GM23338 (cell line): ENCODE measurements at regions not wholly inside any gene's neighbourhood (a gene's known extent, or its start where the extent isn't known, plus 50 kb on each side); places are given as distances from the start of the nearest gene placed in this dataset.
A peak's percentile ranks its signal among the peaks of the same experiment; 100 is the strongest.

Source experiments
- ATAC-seq: fragments of 200-7000 bp; cut with Tn5 transposase; 3 replicates; pipeline ENCODE4 v1.9.1; 2020
- DNase-seq: peaks from one replicate; pipeline ENCODE4 v3.0.0-alpha.2; 2015; ENCODE audit warnings: low spot score
- H2AFZ ChIP-seq: fragments of 200-600 bp; sonication (generic); 2 replicates; pipeline ENCODE4 v1.8.0; 2016; ENCODE audit warnings: antibody characterized with exemption, mild to moderate bottlenecking, moderate library complexity
- H3F3A ChIP-seq: fragments of 200-600 bp; sonication (generic); replicated peaks from 2 replicates; pipeline ENCODE4 v1.8.0; 2017; ENCODE audit warnings: antibody characterized with exemption, mixed run types, low read depth
- H3K27ac ChIP-seq: fragments of 200-600 bp; sonication (generic); 2 replicates; pipeline ENCODE4 v1.6.1; 2016; ENCODE audit warnings: low read depth
- H3K27me3 ChIP-seq: fragments of 200-600 bp; sonication (generic); 2 replicates; pipeline ENCODE4 v1.8.0; 2016; ENCODE audit warnings: mild to moderate bottlenecking, mixed run types, moderate library complexity; ENCODE audit not compliant: insufficient read depth
- H3K36me3 ChIP-seq: fragments of 200-600 bp; sonication (generic); 2 replicates; pipeline ENCODE4 v1.8.0; 2016; ENCODE audit warnings: mild to moderate bottlenecking; ENCODE audit not compliant: insufficient read depth
- H3K4me1 ChIP-seq: fragments of 200-600 bp; sonication (generic); 2 replicates; pipeline ENCODE4 v1.8.0; 2016; ENCODE audit warnings: mild to moderate bottlenecking, moderate library complexity; ENCODE audit not compliant: insufficient read depth
- H3K4me2 ChIP-seq: fragments of 200-600 bp; sonication (generic); 2 replicates; pipeline ENCODE4 v1.7.1; 2017; ENCODE audit warnings: mixed run types
- H3K4me3 ChIP-seq: fragments of 200-600 bp; sonication (generic); 2 replicates; pipeline ENCODE4 v1.6.1; 2016; ENCODE audit warnings: mixed run types
- H3K79me2 ChIP-seq: fragments of 200-600 bp; sonication (generic); replicated peaks from 2 replicates; pipeline ENCODE4 v1.8.0; 2017; ENCODE audit warnings: mild to moderate bottlenecking; ENCODE audit not compliant: insufficient read depth
- H3K9me2 ChIP-seq: fragments of 200-600 bp; sonication (generic); 2 replicates; pipeline ENCODE4 v1.8.0; 2017; ENCODE audit not compliant: insufficient read depth
- H4K20me1 ChIP-seq: fragments of 200-600 bp; sonication (generic); replicated peaks from 2 replicates; pipeline ENCODE4 v1.8.0; 2017; ENCODE audit warnings: mild to moderate bottlenecking; ENCODE audit not compliant: insufficient read depth
- H3K27ac Mint-ChIP-seq: 2 replicates; pipeline ENCODE4 v1.8.0; 2020; ENCODE audit warnings: inconsistent platforms, mild to moderate bottlenecking, moderate library complexity, mixed read lengths
- H3K27me3 Mint-ChIP-seq: 3 replicates; pipeline ENCODE4 v1.8.0; 2022; ENCODE audit warnings: low read depth, mild to moderate bottlenecking, moderate library complexity, mixed read lengths, inconsistent platforms; ENCODE audit not compliant: insufficient read depth, poor library complexity
- H3K36me3 Mint-ChIP-seq: 3 replicates; pipeline ENCODE4 v1.8.0; 2021; ENCODE audit warnings: low read depth, mild to moderate bottlenecking, inconsistent platforms, moderate library complexity, mixed read lengths
- H3K4me1 Mint-ChIP-seq: 3 replicates; pipeline ENCODE4 v1.8.0; 2020; ENCODE audit warnings: mild to moderate bottlenecking, inconsistent platforms, mixed read lengths
- H3K4me3 Mint-ChIP-seq: 3 replicates; pipeline ENCODE4 v1.8.0; 2021; ENCODE audit warnings: moderate library complexity, mild to moderate bottlenecking, inconsistent platforms, mixed read lengths
- H3K9me3 Mint-ChIP-seq: 3 replicates; pipeline ENCODE4 v1.8.0; 2020; ENCODE audit warnings: moderate library complexity, mild to moderate bottlenecking, inconsistent platforms, mixed read lengths
- CREB1 ChIP-seq: fragments of 250-450 bp; sonication (Bioruptor Pico); IDR thresholded peaks from 2 replicates; pipeline ENCODE4 v1.5.0; 2020; ENCODE audit warnings: low read depth, mild to moderate bottlenecking, moderate library complexity
- CTCF ChIP-seq, 2 experiments: fragments of 200-600 bp in 1 of 2; sonication (generic) in 1 of 2; conservative IDR thresholded peaks; 2 replicates each; pipeline versions ENCODE4 v1.5.1 to v1.6.1; 2016 to 2017; ENCODE audit warnings: antibody characterized with exemption in 2 of 2, low read depth in 2 of 2, mild to moderate bottlenecking in 2 of 2, moderate library complexity in 1 of 2
- ETS1 ChIP-seq: IDR thresholded peaks from 2 replicates; pipeline ENCODE4 v1.6.1; 2016; ENCODE audit warnings: antibody characterized with exemption
- EZH2 ChIP-seq: fragments of 200-600 bp; sonication (generic); IDR thresholded peaks from one replicate; pipeline ENCODE4 v1.8.0; 2017; ENCODE audit warnings: antibody characterized with exemption, mild to moderate bottlenecking, low read depth; ENCODE audit not compliant: unreplicated experiment
- EZH2phosphoT487 ChIP-seq: fragments of 200-600 bp; sonication (generic); IDR thresholded peaks from one replicate; pipeline ENCODE4 v1.8.1; 2018; ENCODE audit warnings: antibody characterized with exemption; ENCODE audit not compliant: unreplicated experiment
- JUNB ChIP-seq: IDR thresholded peaks from one replicate; pipeline ENCODE4 v1.6.1; 2016; ENCODE audit warnings: antibody characterized with exemption; ENCODE audit not compliant: unreplicated experiment
- NANOG ChIP-seq: IDR thresholded peaks from 2 replicates; pipeline ENCODE4 v1.6.1; 2016; ENCODE audit warnings: antibody characterized with exemption, borderline replicate concordance
- POLR2AphosphoS5 ChIP-seq: IDR thresholded peaks from 2 replicates; pipeline ENCODE4 v1.6.1; 2016; ENCODE audit warnings: antibody characterized with exemption, low read depth
- REST ChIP-seq: IDR thresholded peaks from one replicate; pipeline ENCODE4 v1.6.1; 2018; ENCODE audit warnings: antibody characterized with exemption; ENCODE audit not compliant: unreplicated experiment
- STAT1 ChIP-seq: IDR thresholded peaks from one replicate; pipeline ENCODE4 v1.6.1; 2016; ENCODE audit warnings: antibody characterized with exemption; ENCODE audit not compliant: unreplicated experiment
- ZNF114 ChIP-seq: fragments of 250-450 bp; sonication (Bioruptor Pico); IDR thresholded peaks from 2 replicates; pipeline ENCODE4 v1.5.0; 2020; ENCODE audit warnings: mild to moderate bottlenecking, moderate library complexity
- ZNF331 ChIP-seq: fragments of 250-450 bp; sonication (Bioruptor Pico); IDR thresholded peaks from 2 replicates; pipeline ENCODE4 v1.5.0; 2020; ENCODE audit warnings: low read depth, mild to moderate bottlenecking, moderate library complexity
- ZNF462 ChIP-seq: fragments of 250-450 bp; sonication (Bioruptor Pico); IDR thresholded peaks from 2 replicates; pipeline ENCODE4 v1.5.0; 2020; ENCODE audit warnings: mild to moderate bottlenecking, moderate library complexity

GRCh38 chr5:61234019-61234418, 71.8 kb upstream of the SMIM15 start:
- no peaks in the 10 kb centered on the region for H3K27me3 ChIP-seq
- Mint-ChIP-seq H3K27me3 (peaks cover 2% of the 10 kb centered on the region), H3K36me3 (peaks cover 14% of the 10 kb centered on the region), H3K4me3 (no peak overlapping the region), H3K4me1 (peaks cover 6% of the 10 kb centered on the region), H3K27ac (no peak overlapping the region), H3K9me3 (peaks cover 21% of the 10 kb centered on the region)
- no peaks in the 10 kb centered on the region; the same call in 1 of the 2 replicates for H3K36me3 ChIP-seq
- H3K79me2 ChIP-seq: no peaks in the 10 kb centered on the region
- H3K4me1 ChIP-seq: no peaks in the 10 kb centered on the region
- TF ChIP-seq ZNF462 (CRISPR knock-in tag): no peak
- TF ChIP-seq JUNB: no peak
- TF ChIP-seq NANOG: no peak
- no peak for TF ChIP-seq POLR2AphosphoS5
- TF ChIP-seq EZH2: no peak
- TF ChIP-seq CTCF (conservative IDR thresholded peaks at IDR 0.05; ENCODE audit: low read depth in 2 of 2): no peak
- TF ChIP-seq EZH2phosphoT487: no peak
- TF ChIP-seq ZNF331 (CRISPR knock-in tag): no peak
- TF ChIP-seq STAT1: no peak
- no peak for TF ChIP-seq REST
- no peak for TF ChIP-seq ZNF114
- no peak for TF ChIP-seq ETS1
- TF ChIP-seq CREB1 (CRISPR knock-in tag): no peak
- DNase-seq: no peak
- H4K20me1 ChIP-seq: no peaks in the 10 kb centered on the region
- no peak overlapping the region for H3K4me2 ChIP-seq
- H3K9me2 ChIP-seq: no peaks in the 10 kb centered on the region
- no peak overlapping the region for H3K4me3 ChIP-seq
- no peaks in the 10 kb centered on the region for H3F3A ChIP-seq
- no peak overlapping the region for H3K27ac ChIP-seq
- 0 out of 2 replicates have a peak overlapping the region, but pooled peaks have one; percentile 18 for H2AFZ ChIP-seq
- no peak for ATAC-seq
